ENCODE measurements at regions not wholly inside any gene's neighbourhood (a gene's known extent, or its start where the extent isn't known, plus 50 kb on each side); places are given as distances from the start of the nearest gene placed in this dataset.

DNA sequence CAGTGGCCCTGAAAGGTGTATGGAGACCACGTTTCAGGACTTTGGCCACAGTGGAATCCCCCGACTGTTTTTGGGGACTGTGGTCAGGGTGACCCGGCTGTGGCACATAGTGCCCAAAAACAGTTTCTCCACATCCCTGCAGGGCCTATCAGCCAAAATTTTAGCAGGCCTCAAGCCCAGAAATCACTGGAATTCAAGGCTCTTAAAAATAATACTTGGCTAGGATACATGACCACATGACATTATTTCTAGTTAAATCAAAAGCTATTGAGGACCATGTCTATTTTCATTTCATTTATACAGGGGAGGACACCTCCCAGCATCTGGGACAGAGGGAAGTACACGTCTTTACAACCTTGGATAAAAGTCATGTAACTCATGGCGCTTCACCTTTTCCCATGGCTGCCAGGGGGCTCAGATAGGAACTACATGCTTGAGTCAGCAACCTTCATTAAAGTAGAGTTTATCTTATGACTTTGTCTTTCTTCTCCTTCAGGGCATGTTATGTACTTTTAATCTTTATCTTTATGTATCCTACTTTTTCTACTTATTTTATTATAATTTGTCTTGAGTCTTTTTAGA is 70.8 kb upstream of the CD93 start:
- TF ChIP-seq, protein P1, sequence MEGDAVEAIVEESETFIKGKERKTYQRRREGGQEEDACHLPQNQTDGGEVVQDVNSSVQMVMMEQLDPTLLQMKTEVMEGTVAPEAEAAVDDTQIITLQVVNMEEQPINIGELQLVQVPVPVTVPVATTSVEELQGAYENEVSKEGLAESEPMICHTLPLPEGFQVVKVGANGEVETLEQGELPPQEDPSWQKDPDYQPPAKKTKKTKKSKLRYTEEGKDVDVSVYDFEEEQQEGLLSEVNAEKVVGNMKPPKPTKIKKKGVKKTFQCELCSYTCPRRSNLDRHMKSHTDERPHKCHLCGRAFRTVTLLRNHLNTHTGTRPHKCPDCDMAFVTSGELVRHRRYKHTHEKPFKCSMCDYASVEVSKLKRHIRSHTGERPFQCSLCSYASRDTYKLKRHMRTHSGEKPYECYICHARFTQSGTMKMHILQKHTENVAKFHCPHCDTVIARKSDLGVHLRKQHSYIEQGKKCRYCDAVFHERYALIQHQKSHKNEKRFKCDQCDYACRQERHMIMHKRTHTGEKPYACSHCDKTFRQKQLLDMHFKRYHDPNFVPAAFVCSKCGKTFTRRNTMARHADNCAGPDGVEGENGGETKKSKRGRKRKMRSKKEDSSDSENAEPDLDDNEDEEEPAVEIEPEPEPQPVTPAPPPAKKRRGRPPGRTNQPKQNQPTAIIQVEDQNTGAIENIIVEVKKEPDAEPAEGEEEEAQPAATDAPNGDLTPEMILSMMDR (conservative IDR thresholded peaks at IDR 0.05; ENCODE audit: low read depth in 2 of 2), result no peak
- TF ChIP-seq EZH2 (IDR thresholded peaks at IDR 0.05; ENCODE audit: low read depth, unreplicated experiment), result no peak
- TF ChIP-seq, protein P2, sequence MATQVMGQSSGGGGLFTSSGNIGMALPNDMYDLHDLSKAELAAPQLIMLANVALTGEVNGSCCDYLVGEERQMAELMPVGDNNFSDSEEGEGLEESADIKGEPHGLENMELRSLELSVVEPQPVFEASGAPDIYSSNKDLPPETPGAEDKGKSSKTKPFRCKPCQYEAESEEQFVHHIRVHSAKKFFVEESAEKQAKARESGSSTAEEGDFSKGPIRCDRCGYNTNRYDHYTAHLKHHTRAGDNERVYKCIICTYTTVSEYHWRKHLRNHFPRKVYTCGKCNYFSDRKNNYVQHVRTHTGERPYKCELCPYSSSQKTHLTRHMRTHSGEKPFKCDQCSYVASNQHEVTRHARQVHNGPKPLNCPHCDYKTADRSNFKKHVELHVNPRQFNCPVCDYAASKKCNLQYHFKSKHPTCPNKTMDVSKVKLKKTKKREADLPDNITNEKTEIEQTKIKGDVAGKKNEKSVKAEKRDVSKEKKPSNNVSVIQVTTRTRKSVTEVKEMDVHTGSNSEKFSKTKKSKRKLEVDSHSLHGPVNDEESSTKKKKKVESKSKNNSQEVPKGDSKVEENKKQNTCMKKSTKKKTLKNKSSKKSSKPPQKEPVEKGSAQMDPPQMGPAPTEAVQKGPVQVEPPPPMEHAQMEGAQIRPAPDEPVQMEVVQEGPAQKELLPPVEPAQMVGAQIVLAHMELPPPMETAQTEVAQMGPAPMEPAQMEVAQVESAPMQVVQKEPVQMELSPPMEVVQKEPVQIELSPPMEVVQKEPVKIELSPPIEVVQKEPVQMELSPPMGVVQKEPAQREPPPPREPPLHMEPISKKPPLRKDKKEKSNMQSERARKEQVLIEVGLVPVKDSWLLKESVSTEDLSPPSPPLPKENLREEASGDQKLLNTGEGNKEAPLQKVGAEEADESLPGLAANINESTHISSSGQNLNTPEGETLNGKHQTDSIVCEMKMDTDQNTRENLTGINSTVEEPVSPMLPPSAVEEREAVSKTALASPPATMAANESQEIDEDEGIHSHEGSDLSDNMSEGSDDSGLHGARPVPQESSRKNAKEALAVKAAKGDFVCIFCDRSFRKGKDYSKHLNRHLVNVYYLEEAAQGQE (IDR thresholded peaks at IDR 0.05; ENCODE audit: unreplicated experiment), result no peak
- TF ChIP-seq JUNB (IDR thresholded peaks at IDR 0.05; ENCODE audit: unreplicated experiment), result no peak
- no peak for TF ChIP-seq POLR2AphosphoS5 (IDR thresholded peaks at IDR 0.05; ENCODE audit: low read depth)
- no peak for TF ChIP-seq EZH2phosphoT487 (IDR thresholded peaks at IDR 0.05; ENCODE audit: unreplicated experiment)
- TF ChIP-seq CREB1 (CRISPR knock-in tag; IDR thresholded peaks at IDR 0.05; ENCODE audit: low read depth), result no peak
- TF ChIP-seq, protein P3, sequence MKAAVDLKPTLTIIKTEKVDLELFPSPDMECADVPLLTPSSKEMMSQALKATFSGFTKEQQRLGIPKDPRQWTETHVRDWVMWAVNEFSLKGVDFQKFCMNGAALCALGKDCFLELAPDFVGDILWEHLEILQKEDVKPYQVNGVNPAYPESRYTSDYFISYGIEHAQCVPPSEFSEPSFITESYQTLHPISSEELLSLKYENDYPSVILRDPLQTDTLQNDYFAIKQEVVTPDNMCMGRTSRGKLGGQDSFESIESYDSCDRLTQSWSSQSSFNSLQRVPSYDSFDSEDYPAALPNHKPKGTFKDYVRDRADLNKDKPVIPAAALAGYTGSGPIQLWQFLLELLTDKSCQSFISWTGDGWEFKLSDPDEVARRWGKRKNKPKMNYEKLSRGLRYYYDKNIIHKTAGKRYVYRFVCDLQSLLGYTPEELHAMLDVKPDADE (IDR thresholded peaks at IDR 0.05), result no peak
- no peak for TF ChIP-seq ZNF114 (CRISPR knock-in tag; IDR thresholded peaks at IDR 0.05)
- no peak for TF ChIP-seq STAT1 (IDR thresholded peaks at IDR 0.05; ENCODE audit: unreplicated experiment)
- no peak for TF ChIP-seq NANOG (IDR thresholded peaks at IDR 0.05; ENCODE audit: borderline replicate concordance)
- TF ChIP-seq, protein P4, sequence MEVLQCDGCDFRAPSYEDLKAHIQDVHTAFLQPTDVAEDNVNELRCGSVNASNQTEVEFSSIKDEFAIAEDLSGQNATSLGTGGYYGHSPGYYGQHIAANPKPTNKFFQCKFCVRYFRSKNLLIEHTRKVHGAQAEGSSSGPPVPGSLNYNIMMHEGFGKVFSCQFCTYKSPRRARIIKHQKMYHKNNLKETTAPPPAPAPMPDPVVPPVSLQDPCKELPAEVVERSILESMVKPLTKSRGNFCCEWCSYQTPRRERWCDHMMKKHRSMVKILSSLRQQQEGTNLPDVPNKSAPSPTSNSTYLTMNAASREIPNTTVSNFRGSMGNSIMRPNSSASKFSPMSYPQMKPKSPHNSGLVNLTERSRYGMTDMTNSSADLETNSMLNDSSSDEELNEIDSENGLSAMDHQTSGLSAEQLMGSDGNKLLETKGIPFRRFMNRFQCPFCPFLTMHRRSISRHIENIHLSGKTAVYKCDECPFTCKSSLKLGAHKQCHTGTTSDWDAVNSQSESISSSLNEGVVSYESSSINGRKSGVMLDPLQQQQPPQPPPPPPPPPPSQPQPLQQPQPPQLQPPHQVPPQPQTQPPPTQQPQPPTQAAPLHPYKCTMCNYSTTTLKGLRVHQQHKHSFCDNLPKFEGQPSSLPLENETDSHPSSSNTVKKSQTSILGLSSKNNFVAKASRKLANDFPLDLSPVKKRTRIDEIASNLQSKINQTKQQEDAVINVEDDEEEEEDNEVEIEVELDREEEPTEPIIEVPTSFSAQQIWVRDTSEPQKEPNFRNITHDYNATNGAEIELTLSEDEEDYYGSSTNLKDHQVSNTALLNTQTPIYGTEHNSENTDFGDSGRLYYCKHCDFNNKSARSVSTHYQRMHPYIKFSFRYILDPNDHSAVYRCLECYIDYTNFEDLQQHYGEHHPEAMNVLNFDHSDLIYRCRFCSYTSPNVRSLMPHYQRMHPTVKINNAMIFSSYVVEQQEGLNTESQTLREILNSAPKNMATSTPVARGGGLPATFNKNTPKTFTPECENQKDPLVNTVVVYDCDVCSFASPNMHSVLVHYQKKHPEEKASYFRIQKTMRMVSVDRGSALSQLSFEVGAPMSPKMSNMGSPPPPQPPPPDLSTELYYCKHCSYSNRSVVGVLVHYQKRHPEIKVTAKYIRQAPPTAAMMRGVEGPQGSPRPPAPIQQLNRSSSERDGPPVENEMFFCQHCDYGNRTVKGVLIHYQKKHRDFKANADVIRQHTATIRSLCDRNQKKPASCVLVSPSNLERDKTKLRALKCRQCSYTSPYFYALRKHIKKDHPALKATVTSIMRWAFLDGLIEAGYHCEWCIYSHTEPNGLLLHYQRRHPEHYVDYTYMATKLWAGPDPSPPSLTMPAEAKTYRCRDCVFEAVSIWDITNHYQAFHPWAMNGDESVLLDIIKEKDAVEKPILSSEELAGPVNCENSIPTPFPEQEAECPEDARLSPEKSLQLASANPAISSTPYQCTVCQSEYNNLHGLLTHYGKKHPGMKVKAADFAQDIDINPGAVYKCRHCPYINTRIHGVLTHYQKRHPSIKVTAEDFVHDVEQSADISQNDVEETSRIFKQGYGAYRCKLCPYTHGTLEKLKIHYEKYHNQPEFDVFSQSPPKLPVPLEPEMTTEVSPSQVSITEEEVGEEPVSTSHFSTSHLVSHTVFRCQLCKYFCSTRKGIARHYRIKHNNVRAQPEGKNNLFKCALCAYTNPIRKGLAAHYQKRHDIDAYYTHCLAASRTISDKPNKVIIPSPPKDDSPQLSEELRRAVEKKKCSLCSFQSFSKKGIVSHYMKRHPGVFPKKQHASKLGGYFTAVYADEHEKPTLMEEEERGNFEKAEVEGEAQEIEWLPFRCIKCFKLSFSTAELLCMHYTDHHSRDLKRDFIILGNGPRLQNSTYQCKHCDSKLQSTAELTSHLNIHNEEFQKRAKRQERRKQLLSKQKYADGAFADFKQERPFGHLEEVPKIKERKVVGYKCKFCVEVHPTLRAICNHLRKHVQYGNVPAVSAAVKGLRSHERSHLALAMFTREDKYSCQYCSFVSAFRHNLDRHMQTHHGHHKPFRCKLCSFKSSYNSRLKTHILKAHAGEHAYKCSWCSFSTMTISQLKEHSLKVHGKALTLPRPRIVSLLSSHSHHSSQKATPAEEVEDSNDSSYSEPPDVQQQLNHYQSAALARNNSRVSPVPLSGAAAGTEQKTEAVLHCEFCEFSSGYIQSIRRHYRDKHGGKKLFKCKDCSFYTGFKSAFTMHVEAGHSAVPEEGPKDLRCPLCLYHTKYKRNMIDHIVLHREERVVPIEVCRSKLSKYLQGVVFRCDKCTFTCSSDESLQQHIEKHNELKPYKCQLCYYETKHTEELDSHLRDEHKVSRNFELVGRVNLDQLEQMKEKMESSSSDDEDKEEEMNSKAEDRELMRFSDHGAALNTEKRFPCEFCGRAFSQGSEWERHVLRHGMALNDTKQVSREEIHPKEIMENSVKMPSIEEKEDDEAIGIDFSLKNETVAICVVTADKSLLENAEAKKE (CRISPR knock-in tag; IDR thresholded peaks at IDR 0.05), result no peak
